Prostate gland (tissue), 2 donors: ENCODE measurements at regions not wholly inside any gene's neighbourhood (a gene's known extent, or its start where the extent isn't known, plus 50 kb on each side); places are given as distances from the start of the nearest gene placed in this dataset.

Experiments used
- POLR2A ChIP-seq: fragments of 450-650 bp; IDR thresholded peaks from one replicate; pipeline ENCODE4 v1.6.1; 2016; ENCODE audit warnings: antibody characterized with exemption, mild to moderate bottlenecking
- POLR2AphosphoS5 ChIP-seq: sonication (generic); formaldehyde crosslinking; IDR thresholded peaks from one replicate; pipeline ENCODE4 v1.6.1; 2017; ENCODE audit warnings: antibody characterized with exemption
- TF ChIP-seq, protein P1 (sequence below), 4 experiments: fragments of 200-600 bp in 2 of 4; fragments of 450-650 bp in 2 of 4; sonication (generic) in 2 of 4; IDR thresholded peaks; 1 replicate in 3 of 4; 2 replicates in 1 of 4; pipeline ENCODE4 v1.5.1; 2016 to 2019; ENCODE audit warnings: antibody characterized with exemption in 4 of 4, mild to moderate bottlenecking in 2 of 4, moderate library complexity in 2 of 4

DNA sequence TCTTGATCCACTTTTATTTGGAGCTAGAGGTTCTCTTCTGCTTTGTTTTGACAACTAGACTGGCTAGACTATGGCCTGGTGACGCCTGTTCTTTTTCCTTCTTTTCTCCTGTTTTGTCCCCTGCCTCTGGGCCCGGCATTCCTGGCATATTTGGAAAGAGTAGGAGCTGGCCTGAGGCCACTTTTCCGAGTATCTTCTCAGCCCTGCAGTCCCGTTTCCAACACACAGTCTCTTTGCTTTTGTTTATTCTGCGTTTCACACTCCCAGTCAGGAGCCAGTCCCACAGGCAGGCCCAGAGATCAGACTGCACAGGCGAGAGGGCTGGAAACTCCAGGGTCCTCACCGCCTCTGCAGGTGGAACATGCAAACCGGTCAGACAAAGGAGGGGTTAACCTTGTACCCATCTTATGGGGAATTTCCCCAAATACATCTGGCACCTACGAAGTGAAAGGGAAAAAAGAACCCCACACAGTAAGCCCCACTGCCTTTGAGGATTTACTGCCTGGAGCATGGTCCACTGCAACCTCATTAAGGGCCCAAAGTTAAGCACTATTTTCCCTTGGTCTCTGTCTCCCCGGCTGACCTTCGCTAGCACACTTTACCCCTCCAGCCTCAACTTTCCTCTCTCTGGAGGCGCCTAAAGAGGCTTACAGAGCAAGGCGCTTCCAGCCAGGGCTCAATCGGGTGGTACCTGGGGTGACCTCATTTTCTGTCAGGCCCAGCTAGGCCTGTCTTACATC is 141.1 kb downstream of the TOMM20 start:
- no peak for TF ChIP-seq POLR2A
- TF ChIP-seq, protein P1, sequence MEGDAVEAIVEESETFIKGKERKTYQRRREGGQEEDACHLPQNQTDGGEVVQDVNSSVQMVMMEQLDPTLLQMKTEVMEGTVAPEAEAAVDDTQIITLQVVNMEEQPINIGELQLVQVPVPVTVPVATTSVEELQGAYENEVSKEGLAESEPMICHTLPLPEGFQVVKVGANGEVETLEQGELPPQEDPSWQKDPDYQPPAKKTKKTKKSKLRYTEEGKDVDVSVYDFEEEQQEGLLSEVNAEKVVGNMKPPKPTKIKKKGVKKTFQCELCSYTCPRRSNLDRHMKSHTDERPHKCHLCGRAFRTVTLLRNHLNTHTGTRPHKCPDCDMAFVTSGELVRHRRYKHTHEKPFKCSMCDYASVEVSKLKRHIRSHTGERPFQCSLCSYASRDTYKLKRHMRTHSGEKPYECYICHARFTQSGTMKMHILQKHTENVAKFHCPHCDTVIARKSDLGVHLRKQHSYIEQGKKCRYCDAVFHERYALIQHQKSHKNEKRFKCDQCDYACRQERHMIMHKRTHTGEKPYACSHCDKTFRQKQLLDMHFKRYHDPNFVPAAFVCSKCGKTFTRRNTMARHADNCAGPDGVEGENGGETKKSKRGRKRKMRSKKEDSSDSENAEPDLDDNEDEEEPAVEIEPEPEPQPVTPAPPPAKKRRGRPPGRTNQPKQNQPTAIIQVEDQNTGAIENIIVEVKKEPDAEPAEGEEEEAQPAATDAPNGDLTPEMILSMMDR (IDR thresholded peaks at IDR 0.05): no peak
- peak; percentile 69 for TF ChIP-seq POLR2AphosphoS5
